ENCODE measurements at regions not wholly inside any gene's neighbourhood (a gene's known extent, or its start where the extent isn't known, plus 50 kb on each side); places are given as distances from the start of the nearest gene placed in this dataset.
A peak's percentile ranks its signal among the peaks of the same experiment; 100 is the strongest.

DNA sequence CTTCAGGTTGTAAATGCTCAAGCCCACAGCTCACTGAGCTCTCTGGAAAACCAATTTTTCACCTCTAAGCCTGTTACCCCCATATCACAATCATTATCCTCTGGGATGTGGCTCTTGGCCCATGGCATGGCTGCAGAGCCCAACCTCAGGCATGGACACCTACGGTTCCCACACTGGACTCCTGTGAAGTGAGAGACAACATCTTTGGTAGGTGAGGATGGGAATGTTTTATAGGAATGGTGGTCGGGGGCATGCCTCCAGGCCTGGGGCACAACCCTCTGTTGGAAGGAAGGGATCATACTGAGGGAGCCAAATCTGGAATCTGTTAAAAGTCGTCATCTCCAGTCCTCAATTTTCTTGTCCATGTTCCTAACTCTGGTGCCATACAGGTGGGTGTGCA is 179.1 kb downstream of the FOXD2 start:
- Histone ChIP-seq H3K27me3 (ENCODE audit: control insufficient read depth, insufficient read depth, low read length) (no peaks in the 10 kb centered on the region), H3K4me3 (ENCODE audit: low read length in 3 of 3) (no peak overlapping the region), H3K27ac (ENCODE audit: low read depth in 2 of 2, low read length in 2 of 2) (no peak overlapping the region), H3K4me1 (ENCODE audit: control insufficient read depth in 2 of 3, insufficient read depth in 2 of 3, low read depth in 1 of 3, low read length in 3 of 3) (peaks cover 0 to 2% (median 0%) of the 10 kb centered on the region in 3 donors), H3K9me3 (ENCODE audit: control insufficient read depth in 2 of 3, insufficient read depth in 1 of 3, low read length in 3 of 3) (no peaks in the 10 kb centered on the region), H3K36me3 (ENCODE audit: control insufficient read depth in 2 of 3, insufficient read depth in 3 of 3, low read length in 3 of 3) (no peaks in the 10 kb centered on the region), H3K9ac (ENCODE audit: low read length in 3 of 3) (no peak overlapping the region)
- TF ChIP-seq, protein P1, sequence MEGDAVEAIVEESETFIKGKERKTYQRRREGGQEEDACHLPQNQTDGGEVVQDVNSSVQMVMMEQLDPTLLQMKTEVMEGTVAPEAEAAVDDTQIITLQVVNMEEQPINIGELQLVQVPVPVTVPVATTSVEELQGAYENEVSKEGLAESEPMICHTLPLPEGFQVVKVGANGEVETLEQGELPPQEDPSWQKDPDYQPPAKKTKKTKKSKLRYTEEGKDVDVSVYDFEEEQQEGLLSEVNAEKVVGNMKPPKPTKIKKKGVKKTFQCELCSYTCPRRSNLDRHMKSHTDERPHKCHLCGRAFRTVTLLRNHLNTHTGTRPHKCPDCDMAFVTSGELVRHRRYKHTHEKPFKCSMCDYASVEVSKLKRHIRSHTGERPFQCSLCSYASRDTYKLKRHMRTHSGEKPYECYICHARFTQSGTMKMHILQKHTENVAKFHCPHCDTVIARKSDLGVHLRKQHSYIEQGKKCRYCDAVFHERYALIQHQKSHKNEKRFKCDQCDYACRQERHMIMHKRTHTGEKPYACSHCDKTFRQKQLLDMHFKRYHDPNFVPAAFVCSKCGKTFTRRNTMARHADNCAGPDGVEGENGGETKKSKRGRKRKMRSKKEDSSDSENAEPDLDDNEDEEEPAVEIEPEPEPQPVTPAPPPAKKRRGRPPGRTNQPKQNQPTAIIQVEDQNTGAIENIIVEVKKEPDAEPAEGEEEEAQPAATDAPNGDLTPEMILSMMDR (IDR thresholded peaks at IDR 0.05; ENCODE audit: borderline replicate concordance, extremely low read depth, insufficient read depth): no peak
- FAIRE-seq (no peak), DNase-seq (peak in 1 of 5 donors; percentile 3)
- intact Hi-C loops (cut with DNase I): no loop called here

DNA sequence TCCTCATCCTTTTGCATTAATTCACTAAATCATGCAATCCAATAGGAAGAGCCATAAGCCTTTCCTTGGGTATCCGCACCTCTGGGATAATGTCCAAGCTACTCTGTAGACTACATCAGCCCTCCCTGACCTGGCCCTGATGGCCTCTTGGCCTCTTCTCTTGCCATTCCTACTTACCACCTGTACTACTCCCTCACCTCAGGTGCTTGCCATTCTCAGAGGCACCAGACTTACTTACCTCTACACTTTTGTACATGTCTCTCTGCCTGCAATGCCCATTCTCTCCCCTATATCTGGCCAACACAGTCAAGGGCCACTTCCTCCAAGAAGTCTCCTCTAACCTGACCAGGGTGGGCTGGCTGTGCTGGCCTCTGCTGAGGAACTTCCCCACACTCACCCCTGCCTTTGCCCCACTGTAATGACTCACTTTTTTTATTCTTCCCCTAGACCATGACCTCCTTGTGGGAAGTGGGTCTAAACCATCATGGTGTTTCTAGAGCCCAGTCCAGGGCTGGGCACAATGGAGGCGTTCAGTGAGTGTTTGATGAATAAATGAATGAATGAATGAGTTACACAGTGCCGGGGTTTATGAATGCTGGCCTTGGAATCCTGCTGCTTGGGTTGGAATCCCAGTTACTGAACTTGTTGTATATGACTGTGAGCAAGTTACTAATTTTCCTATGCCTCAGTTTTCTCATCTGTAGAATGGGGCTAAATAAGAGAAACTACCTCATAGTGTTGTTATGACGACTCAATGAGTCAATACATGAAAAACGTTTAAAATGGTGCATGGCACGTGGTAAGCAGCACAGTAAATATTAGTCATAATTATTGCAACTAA is 179.8 kb downstream of the FOXD2 start:
- TF ChIP-seq, protein P1 (IDR thresholded peaks at IDR 0.05; ENCODE audit: borderline replicate concordance, extremely low read depth, insufficient read depth): no peak
- peaks cover 0 to 2% (median 0%) of the 10 kb centered on the region in 3 donors for H3K4me1 ChIP-seq (ENCODE audit: control insufficient read depth in 2 of 3, insufficient read depth in 2 of 3, low read depth in 1 of 3, low read length in 3 of 3)
- H3K4me3 ChIP-seq (ENCODE audit: low read length in 3 of 3): no peak overlapping the region
- peak in 1 of 5 donors; percentile 1 for DNase-seq
- FAIRE-seq: no peak
- H3K9ac ChIP-seq (ENCODE audit: low read length in 3 of 3): no peak overlapping the region
- H3K36me3 ChIP-seq (ENCODE audit: control insufficient read depth in 2 of 3, insufficient read depth in 3 of 3, low read length in 3 of 3): no peaks in the 10 kb centered on the region
- intact Hi-C loops (cut with DNase I): no loop called here
- no peaks in the 10 kb centered on the region for H3K27me3 ChIP-seq (ENCODE audit: control insufficient read depth, insufficient read depth, low read length)
- no peak overlapping the region for H3K27ac ChIP-seq (ENCODE audit: low read depth in 2 of 2, low read length in 2 of 2)
- H3K9me3 ChIP-seq (ENCODE audit: control insufficient read depth in 2 of 3, insufficient read depth in 1 of 3, low read length in 3 of 3): no peaks in the 10 kb centered on the region

DNA sequence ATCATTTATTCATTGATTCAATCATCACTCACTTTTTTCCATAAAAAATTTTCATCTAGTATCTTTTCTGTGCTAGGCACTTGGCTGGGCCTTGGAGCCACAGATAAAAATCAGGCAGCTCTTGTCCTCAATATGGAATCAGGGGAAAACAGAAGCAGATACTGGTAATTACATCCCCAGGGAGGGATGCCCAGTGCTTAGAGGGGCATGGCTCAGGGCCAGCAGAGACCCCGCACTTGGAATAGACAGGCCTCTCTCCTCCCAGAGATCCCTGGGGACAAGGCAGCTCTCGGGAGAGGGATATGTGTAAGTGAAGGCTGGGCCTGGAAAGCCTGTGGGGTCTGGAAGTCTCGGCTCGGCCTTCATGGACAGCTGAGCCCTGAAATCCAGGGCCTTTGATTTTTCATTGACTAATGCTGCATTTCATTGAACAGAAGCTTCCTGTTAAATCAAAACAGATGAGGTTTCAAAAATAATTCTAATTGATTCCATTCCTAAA is 180.4 kb downstream of the FOXD2 start:
- Histone ChIP-seq H3K9ac (ENCODE audit: low read length in 3 of 3) (no peak overlapping the region), H3K36me3 (ENCODE audit: control insufficient read depth in 2 of 3, insufficient read depth in 3 of 3, low read length in 3 of 3) (no peaks in the 10 kb centered on the region), H3K4me3 (ENCODE audit: low read length in 3 of 3) (no peak overlapping the region), H3K4me1 (ENCODE audit: control insufficient read depth in 2 of 3, insufficient read depth in 2 of 3, low read depth in 1 of 3, low read length in 3 of 3) (peaks cover 0 to 4% (median 0%) of the 10 kb centered on the region in 3 donors), H3K9me3 (ENCODE audit: control insufficient read depth in 2 of 3, insufficient read depth in 1 of 3, low read length in 3 of 3) (no peaks in the 10 kb centered on the region), H3K27me3 (ENCODE audit: control insufficient read depth, insufficient read depth, low read length) (no peaks in the 10 kb centered on the region), H3K27ac (ENCODE audit: low read depth in 2 of 2, low read length in 2 of 2) (no peak overlapping the region)
- intact Hi-C loops (cut with DNase I): no loop called here
- FAIRE-seq (no peak), DNase-seq (peak in 2 of 5 donors; percentile 8 to 28)
- TF ChIP-seq, protein P1 (IDR thresholded peaks at IDR 0.05; ENCODE audit: borderline replicate concordance, extremely low read depth, insufficient read depth): no peak

Measured in kidney (tissue), 13 donors.